Thymus (tissue), 11 donors: ENCODE measurements at regions not wholly inside any gene's neighbourhood (a gene's known extent, or its start where the extent isn't known, plus 50 kb on each side); places are given as distances from the start of the nearest gene placed in this dataset.

ENCODE experiments used
- DNase-seq, 9 donors: peaks; one replicate each; pipeline ENCODE4 v3.0.0-alpha.2; 2013; ENCODE audit warnings: low spot score in 9 of 9, low read depth in 6 of 9, missing footprints in 1 of 9
- H3K27ac ChIP-seq, 2 donors: one replicate each; pipeline ENCODE4 v1.5.1; 2013; ENCODE audit warnings: control low read depth in 1 of 2, low read depth in 1 of 2, low read length in 1 of 2, mild to moderate bottlenecking in 1 of 2, moderate library complexity in 1 of 2
- H3K27me3 ChIP-seq, 2 donors: one replicate each; pipeline ENCODE4 v1.5.1; 2013; ENCODE audit warnings: low read length in 1 of 2; ENCODE audit not compliant: control insufficient read depth in 2 of 2, insufficient read depth in 1 of 2
- H3K36me3 ChIP-seq, 2 donors: one replicate each; pipeline ENCODE4 v1.5.1; 2013; ENCODE audit warnings: low read length in 1 of 2, mild to moderate bottlenecking in 1 of 2, moderate library complexity in 1 of 2; ENCODE audit not compliant: control insufficient read depth in 2 of 2, insufficient read depth in 2 of 2
- H3K4me1 ChIP-seq, 2 donors: one replicate each; pipeline ENCODE4 v1.5.1; 2013; ENCODE audit warnings: low read length in 2 of 2; ENCODE audit not compliant: control insufficient read depth in 2 of 2, insufficient read depth in 2 of 2
- H3K4me3 ChIP-seq, 2 donors: one replicate each; pipeline ENCODE4 v1.5.1; 2013; ENCODE audit warnings: low read length in 2 of 2, control low read depth in 1 of 2, mild to moderate bottlenecking in 1 of 2
- H3K9me3 ChIP-seq, 2 donors: one replicate each; pipeline ENCODE4 v1.5.1; 2013; ENCODE audit warnings: low read length in 1 of 2, mild to moderate bottlenecking in 1 of 2; ENCODE audit not compliant: control insufficient read depth in 2 of 2, insufficient read depth in 1 of 2
- WGBS: extraction: QIAGEN DNeasy Blood & Tissue Kit; methylation state at CpG from one replicate; pipeline ENCODE4 v1.1.7; 2013; 5-methylcytosine and 5-hydroxymethylcytosine counted together
- donor health status: healthy.

DNA sequence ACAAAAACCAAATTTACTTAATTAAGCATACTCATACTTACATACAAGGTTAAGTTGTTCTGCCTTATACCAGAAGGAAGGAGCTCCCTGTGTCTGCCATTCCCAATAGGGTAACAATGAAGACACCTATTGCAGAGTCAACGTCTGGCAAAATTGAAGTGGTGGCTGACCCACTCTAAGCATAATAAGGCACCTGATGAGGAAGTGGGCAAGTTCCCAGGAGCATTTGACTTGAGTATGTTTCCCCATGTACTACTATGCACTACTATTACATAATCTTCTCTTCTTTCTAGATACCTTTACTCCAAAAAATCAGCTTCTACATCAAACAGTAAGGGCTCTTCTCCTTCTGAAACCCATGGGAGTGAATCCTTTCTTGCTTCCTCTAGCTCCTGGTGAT, 591.5 kb downstream of the PPARGC1A start:
- Histone ChIP-seq H3K9me3 (no peaks in the 10 kb centered on the region), H3K4me1 (no peaks in the 10 kb centered on the region), H3K36me3 (no peaks in the 10 kb centered on the region), H3K27me3 (no peaks in the 10 kb centered on the region), H3K4me3 (no peak overlapping the region), H3K27ac (no peak overlapping the region)
- WGBS = 91% methylated on average over 1 of the region's 1 CpG
- no peak for DNase-seq

DNA sequence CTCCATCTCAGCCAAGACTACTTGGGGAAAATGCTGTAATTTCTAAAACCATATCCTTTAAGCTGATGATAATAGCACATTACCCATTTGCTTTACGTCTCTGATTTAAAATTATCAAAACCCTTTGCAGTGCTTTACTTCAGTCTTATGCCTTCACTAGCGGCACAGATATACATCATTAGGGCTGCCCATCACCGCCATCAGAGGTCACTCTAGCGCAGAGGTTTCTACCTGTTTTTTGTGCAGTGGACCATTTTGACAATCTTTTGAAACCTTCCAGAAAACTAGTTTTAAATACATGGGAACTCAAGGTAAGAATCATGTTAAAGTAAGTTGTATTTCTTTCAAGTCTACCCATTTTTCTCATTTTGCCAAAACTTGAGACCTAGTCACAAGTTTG, 592.5 kb downstream of the PPARGC1A start:
- Histone ChIP-seq H3K4me3 (no peak overlapping the region), H3K36me3 (no peaks in the 10 kb centered on the region), H3K27me3 (no peaks in the 10 kb centered on the region), H3K9me3 (no peaks in the 10 kb centered on the region), H3K27ac (no peak overlapping the region), H3K4me1 (no peaks in the 10 kb centered on the region)
- WGBS = 94% methylated on average over 4 of the region's 4 CpGs
- no peak for DNase-seq

DNA sequence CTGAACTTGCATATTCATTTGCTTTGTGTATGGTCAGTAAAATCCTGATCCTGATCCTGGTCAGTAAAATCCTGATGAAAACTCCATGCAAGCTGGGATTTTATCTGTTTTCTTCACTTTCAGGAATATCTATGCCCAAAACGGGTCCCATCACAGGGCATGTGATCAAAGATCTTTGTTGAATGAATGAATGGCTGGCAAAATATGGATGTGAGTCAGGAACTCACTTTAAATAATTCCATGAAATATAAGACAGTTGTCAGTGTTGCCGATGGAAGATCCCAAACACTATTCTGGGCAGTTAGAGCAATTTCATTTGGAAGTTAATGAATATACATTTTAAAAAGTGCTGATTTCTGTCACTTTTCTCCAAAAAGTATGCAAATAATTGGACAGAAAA, 598.4 kb downstream of the GBA3 start:
- Histone ChIP-seq H3K27me3 (no peaks in the 10 kb centered on the region), H3K4me3 (no peak overlapping the region), H3K9me3 (no peaks in the 10 kb centered on the region), H3K27ac (no peak overlapping the region), H3K36me3 (no peaks in the 10 kb centered on the region), H3K4me1 (no peaks in the 10 kb centered on the region)
- 94% methylated on average over 2 of the region's 2 CpGs for WGBS
- no peak for DNase-seq

DNA sequence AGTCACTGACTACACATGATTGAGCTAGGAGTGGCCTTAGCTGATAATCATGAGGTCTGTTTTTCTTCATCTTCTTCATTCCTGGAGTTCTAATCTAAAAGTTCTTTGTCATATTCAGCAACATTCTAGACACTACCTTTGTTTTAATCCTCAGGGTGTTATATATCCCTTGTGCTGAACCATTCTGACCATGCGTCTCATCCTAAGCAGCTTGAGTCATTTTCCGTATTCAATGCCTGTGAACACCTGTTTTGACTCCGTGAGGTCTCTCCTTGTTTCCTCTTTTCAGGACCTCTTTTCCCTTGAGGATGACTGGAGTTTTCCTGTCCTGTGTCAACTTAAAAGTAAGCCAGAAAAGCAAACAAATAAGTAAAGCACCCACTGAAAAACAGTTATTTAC, 597.9 kb downstream of the GBA3 start:
- Histone ChIP-seq H3K36me3 (no peaks in the 10 kb centered on the region), H3K4me3 (no peak overlapping the region), H3K9me3 (no peaks in the 10 kb centered on the region), H3K27ac (no peak overlapping the region), H3K27me3 (no peaks in the 10 kb centered on the region), H3K4me1 (no peaks in the 10 kb centered on the region)
- DNase-seq = no peak
- 63% methylated on average over 3 of the region's 3 CpGs for WGBS

DNA sequence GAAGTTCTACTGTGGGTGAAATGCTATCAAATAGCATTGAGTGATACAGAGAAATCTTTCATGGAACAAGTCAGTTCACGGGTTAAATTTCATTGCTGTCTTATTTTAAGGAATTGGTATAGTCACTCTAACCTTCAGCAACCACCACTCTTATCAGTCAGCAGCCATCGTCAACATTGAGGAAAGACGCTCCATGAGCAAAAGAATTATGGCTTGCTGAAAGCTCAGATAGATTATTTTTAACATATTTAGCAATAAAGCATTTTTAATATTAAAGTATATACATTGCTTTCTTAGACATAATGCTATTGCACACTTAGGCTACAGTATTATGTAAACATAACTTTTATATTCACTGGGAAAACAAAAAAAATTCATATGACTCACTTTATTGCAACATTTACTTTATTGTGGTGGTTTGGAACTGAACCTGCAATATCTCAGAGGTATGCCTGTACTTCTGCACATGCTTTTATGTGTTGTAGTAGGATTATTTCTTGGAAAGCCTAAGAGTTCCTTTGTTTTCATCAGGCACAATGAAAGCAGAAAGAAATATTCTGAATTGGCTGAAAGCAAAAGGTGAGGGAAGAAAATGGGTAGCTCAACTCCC, 586.7 kb downstream of the GBA3 start:
- Histone ChIP-seq H3K36me3 (no peaks in the 10 kb centered on the region), H3K27ac (no peak overlapping the region), H3K9me3 (no peaks in the 10 kb centered on the region), H3K27me3 (no peaks in the 10 kb centered on the region), H3K4me1 (no peaks in the 10 kb centered on the region), H3K4me3 (no peak overlapping the region)
- 94% methylated on average over 3 of the region's 3 CpGs for WGBS
- DNase-seq = no peak

DNA sequence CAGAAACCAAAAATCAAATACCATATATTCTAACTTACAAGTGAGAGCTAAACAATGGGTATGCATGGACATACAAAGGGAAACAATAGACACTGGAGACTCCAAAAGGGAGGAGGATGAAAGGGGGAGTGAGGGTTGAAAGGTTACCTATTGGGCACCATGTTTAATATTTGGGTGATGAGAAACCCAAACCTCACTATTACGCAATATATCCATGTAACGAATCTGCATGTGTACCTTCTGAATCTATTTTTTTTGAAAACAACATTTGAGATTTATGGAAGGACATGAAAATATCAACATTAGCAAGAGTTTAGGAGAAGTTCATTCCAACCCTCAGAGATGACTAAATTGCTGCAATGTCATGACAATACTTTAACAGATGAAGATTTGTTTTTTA, 586.1 kb downstream of the GBA3 start:
- DNase-seq = no peak
- no peak overlapping the region for H3K4me3 ChIP-seq
- H3K36me3 ChIP-seq = no peaks in the 10 kb centered on the region
- no peaks in the 10 kb centered on the region for H3K9me3 ChIP-seq
- no peaks in the 10 kb centered on the region for H3K27me3 ChIP-seq
- WGBS = 96% methylated on average over 2 of the region's 2 CpGs
- no peak overlapping the region for H3K27ac ChIP-seq
- H3K4me1 ChIP-seq = no peaks in the 10 kb centered on the region

DNA sequence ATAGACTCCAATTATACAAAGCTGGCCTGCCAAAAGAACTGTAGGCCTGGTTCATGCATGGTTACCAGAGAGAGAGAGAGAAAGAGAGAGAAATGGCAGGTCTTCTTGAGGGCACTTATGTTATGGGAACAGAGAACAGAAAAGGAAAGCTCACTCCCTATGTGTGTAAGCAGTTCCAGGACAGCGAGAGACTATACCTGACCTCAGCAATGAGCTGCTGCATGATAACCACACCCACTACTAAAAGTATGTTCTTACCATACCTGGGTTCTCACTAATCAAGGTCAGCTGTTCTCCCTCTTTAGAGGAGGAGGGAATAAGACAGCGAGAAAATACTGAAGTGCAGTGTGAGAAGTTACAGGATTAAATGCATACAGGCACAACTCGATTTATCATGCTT, 583.3 kb downstream of the GBA3 start:
- 93% methylated on average over 3 of the region's 3 CpGs for WGBS

DNA sequence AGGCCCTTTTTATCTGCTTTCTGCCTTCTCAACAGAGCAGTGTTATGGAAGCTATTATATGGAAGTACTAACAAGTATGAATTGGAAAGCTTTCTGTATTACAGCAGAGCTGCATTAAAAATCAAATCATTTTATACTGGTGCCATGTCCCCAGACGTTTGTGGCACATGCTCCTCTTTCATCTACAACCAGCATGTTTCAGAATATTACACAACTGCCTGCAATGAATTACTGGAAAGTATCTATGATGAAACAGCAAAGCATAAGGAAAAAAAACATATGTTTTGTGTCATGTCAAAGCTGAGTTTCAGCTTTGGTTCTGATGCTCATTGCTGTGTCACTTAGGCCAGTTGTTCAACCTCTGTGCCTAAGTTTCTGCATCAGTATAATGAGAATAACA, 576.8 kb downstream of the GBA3 start:
- no peaks in the 10 kb centered on the region for H3K36me3 ChIP-seq
- WGBS = 73% methylated on average over 1 of the region's 1 CpG
- no peaks in the 10 kb centered on the region for H3K4me1 ChIP-seq
- H3K9me3 ChIP-seq = no peaks in the 10 kb centered on the region
- H3K27ac ChIP-seq = no peak overlapping the region
- no peaks in the 10 kb centered on the region for H3K27me3 ChIP-seq
- no peak overlapping the region for H3K4me3 ChIP-seq
- DNase-seq = no peak

More for the DNA sequence above, 583.3 kb downstream of the GBA3 start:
- Histone ChIP-seq H3K9me3 (no peaks in the 10 kb centered on the region), H3K4me1 (no peaks in the 10 kb centered on the region), H3K27ac (no peak overlapping the region), H3K36me3 (no peaks in the 10 kb centered on the region), H3K4me3 (no peak overlapping the region), H3K27me3 (no peaks in the 10 kb centered on the region)
- no peak for DNase-seq

DNA sequence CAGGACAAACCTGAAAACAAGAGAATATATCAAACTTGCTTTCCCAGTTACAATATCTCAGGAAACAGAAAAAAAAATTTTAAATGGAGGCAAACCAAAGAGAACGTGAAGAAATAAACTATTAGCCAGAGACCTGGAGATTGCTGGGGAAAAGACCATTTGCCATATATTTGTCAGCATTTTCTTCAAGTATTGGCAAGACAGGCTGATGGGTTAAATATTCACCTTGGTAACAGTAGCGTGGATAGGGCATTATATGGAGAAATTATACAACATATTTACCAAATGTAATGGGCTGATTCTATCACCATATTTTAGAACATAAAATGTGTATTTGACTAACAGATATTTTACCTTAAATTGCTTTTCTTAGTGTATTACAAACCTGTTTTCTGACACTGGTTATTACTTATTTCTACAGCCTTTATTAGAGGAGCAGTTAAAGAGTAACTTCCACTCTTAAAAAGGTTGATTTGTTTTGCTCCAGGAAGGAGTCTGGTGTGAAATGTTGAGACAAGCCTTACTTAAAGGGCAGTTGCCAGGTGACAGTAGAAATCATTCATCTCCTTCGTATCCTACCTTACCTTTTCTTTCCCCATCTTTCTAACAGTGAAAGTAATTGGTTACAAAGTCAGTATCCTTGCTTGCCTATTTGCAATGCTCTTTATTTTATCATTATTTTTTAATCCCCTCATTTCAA, 575.5 kb downstream of the GBA3 start:
- no peak overlapping the region for H3K27ac ChIP-seq
- H3K36me3 ChIP-seq = no peaks in the 10 kb centered on the region
- WGBS = 89% methylated on average over 3 of the region's 3 CpGs
- no peak overlapping the region for H3K4me3 ChIP-seq
- no peak for DNase-seq
- no peaks in the 10 kb centered on the region for H3K9me3 ChIP-seq
- H3K27me3 ChIP-seq = no peaks in the 10 kb centered on the region
- H3K4me1 ChIP-seq = no peaks in the 10 kb centered on the region
